ENCODE measurements at regions not wholly inside any gene's neighbourhood (a gene's known extent, or its start where the extent isn't known, plus 50 kb on each side); places are given as distances from the start of the nearest gene placed in this dataset.

DNA sequence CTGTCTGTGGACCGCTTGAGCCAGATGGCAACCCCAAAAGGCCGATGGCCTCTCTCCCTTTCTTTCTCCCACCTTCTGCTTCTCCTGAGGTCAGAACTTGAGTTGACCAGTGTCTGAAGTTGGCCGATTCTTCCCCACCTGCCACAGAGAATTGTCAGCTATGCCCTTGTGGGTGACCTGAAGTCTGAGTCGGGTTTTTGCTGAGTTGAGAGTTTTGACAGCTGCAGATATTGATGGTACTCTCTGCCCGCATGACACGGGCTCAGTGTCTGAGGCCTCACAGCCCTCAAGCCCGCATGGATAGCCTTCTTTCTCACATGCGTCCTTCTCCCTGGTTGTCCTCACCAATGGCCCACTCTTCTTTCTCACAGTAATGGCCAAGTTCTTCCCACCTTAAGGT, 111.0 kb downstream of the EFNB1 start (continued):
- TF ChIP-seq, protein P1, sequence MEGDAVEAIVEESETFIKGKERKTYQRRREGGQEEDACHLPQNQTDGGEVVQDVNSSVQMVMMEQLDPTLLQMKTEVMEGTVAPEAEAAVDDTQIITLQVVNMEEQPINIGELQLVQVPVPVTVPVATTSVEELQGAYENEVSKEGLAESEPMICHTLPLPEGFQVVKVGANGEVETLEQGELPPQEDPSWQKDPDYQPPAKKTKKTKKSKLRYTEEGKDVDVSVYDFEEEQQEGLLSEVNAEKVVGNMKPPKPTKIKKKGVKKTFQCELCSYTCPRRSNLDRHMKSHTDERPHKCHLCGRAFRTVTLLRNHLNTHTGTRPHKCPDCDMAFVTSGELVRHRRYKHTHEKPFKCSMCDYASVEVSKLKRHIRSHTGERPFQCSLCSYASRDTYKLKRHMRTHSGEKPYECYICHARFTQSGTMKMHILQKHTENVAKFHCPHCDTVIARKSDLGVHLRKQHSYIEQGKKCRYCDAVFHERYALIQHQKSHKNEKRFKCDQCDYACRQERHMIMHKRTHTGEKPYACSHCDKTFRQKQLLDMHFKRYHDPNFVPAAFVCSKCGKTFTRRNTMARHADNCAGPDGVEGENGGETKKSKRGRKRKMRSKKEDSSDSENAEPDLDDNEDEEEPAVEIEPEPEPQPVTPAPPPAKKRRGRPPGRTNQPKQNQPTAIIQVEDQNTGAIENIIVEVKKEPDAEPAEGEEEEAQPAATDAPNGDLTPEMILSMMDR (IDR thresholded peaks at IDR 0.05) = no peak
- TF ChIP-seq, protein P2, sequence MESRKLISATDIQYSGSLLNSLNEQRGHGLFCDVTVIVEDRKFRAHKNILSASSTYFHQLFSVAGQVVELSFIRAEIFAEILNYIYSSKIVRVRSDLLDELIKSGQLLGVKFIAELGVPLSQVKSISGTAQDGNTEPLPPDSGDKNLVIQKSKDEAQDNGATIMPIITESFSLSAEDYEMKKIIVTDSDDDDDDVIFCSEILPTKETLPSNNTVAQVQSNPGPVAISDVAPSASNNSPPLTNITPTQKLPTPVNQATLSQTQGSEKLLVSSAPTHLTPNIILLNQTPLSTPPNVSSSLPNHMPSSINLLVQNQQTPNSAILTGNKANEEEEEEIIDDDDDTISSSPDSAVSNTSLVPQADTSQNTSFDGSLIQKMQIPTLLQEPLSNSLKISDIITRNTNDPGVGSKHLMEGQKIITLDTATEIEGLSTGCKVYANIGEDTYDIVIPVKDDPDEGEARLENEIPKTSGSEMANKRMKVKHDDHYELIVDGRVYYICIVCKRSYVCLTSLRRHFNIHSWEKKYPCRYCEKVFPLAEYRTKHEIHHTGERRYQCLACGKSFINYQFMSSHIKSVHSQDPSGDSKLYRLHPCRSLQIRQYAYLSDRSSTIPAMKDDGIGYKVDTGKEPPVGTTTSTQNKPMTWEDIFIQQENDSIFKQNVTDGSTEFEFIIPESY (IDR thresholded peaks at IDR 0.05; ENCODE audit: borderline replicate concordance, low read depth) = no peak
- TF ChIP-seq RCOR1 (IDR thresholded peaks at IDR 0.05; ENCODE audit: low read length) = no peak
- TF ChIP-seq TAF1 (IDR thresholded peaks at IDR 0.05; ENCODE audit: borderline replicate concordance, low read depth, low read length) = no peak
- TF ChIP-seq FOXM1 (IDR thresholded peaks at IDR 0.05; ENCODE audit: low read depth) = no peak
- no peak for TF ChIP-seq MEF2A (IDR thresholded peaks at IDR 0.05; ENCODE audit: borderline replicate concordance, low read depth)

DNA sequence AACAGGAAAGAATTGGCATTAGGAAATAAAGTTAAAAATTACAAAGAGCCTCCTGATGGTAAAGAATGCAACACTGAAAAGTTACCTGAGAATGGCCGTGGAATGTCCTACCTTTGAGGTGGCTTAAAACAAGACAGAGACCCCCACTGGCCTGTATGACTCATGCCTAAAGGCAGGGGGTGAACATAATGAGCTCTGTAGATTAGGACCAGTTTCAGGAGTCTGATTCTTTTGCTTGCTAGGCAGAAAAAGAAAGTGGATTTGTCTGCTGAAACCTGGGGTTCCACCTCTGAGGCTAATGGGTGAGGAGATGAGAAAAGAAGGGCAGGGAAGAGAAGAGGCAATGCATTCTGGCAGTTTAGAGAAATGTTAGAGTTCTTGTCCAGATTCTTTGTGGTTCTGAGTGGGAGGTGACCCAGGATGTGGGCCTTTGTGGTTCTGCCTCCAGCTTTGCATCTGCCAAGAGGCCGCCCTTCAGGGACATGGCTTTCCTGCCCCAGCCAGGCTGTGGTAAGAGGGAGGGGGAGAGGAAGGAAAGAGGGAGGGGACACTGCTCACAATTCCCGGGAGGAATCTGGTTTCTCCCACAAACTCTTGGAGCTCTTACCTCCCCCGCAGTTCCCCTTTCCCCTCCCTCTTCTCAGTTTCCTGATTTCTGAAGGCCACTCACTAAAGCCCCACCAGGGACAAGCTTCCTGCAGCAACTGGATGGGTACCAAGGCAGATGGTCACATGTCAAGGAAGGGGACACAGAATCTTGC, 109.6 kb downstream of the EFNB1 start:
- Histone ChIP-seq H3F3A (replicated peaks; ENCODE audit: insufficient read depth) (no peaks in the 10 kb centered on the region), H3K4me1 (ENCODE audit: control insufficient read depth in 1 of 2, insufficient read depth in 2 of 2, low read depth in 1 of 2, low read length in 1 of 2) (no peaks in the 10 kb centered on the region), H3K27me3 (ENCODE audit: insufficient read depth) (no peaks in the 10 kb centered on the region), H3K79me2 (ENCODE audit: insufficient read depth) (no peaks in the 10 kb centered on the region), H3K4me3 (ENCODE audit: low read depth in 2 of 2, low read length in 1 of 2) (no peak overlapping the region), H4K20me1 (ENCODE audit: insufficient read depth) (no peaks in the 10 kb centered on the region), H3K9me2 (no peaks in the 10 kb centered on the region), H3K4me2 (no peak overlapping the region), H2AFZ (ENCODE audit: low read depth) (no peak overlapping the region), H3K9me3 (no peaks in the 10 kb centered on the region), H3K27ac (ENCODE audit: low read depth in 2 of 2, low read length in 1 of 2) (no peak overlapping the region), H3K9ac (no peak overlapping the region), H3K36me3 (replicated peaks in 1 of 2; ENCODE audit: control insufficient read depth in 1 of 2, insufficient read depth in 2 of 2, low read length in 1 of 2) (no peaks in the 10 kb centered on the region)
- ChIA-PET CTCF (interaction anchor here (1.0 to 1.6 kb wide), 4 partner anchors 9 to 89 kb away, joined by 3 to 4 read pairs (median 3); no protein-coding TSS in a partner anchor), POLR2A (no interaction called here)
- WGBS (ENCODE audit: low lambda C conversion rate) = 40% methylated on average over 4 of the region's 4 CpGs
- no peak for DNase-seq
- no peak for TF ChIP-seq MXI1 (IDR thresholded peaks at IDR 0.05; ENCODE audit: low read depth, low read length)
- TF ChIP-seq TAF1 (IDR thresholded peaks at IDR 0.05; ENCODE audit: borderline replicate concordance, low read depth, low read length) = no peak
- no peak for TF ChIP-seq JUND (IDR thresholded peaks at IDR 0.05)
- TF ChIP-seq, protein P1 (IDR thresholded peaks at IDR 0.05) = no peak
- no peak for TF ChIP-seq RCOR1 (IDR thresholded peaks at IDR 0.05; ENCODE audit: low read length)
- TF ChIP-seq ELF1 (IDR thresholded peaks at IDR 0.05) = no peak
- TF ChIP-seq YY1 (IDR thresholded peaks at IDR 0.05; ENCODE audit: low read depth) = no peak
- TF ChIP-seq, protein P3, sequence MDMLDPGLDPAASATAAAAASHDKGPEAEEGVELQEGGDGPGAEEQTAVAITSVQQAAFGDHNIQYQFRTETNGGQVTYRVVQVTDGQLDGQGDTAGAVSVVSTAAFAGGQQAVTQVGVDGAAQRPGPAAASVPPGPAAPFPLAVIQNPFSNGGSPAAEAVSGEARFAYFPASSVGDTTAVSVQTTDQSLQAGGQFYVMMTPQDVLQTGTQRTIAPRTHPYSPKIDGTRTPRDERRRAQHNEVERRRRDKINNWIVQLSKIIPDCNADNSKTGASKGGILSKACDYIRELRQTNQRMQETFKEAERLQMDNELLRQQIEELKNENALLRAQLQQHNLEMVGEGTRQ (IDR thresholded peaks at IDR 0.05; ENCODE audit: borderline replicate concordance, low read depth, low read length) = no peak
- TF ChIP-seq EZH2phosphoT487 (IDR thresholded peaks at IDR 0.05; ENCODE audit: borderline replicate concordance, low read depth) = no peak
- TF ChIP-seq SIN3A (IDR thresholded peaks at IDR 0.05; ENCODE audit: borderline replicate concordance, low read depth, low read length) = no peak
- no peak for TF ChIP-seq RFX5 (IDR thresholded peaks at IDR 0.05; ENCODE audit: low read length)
- TF ChIP-seq, protein P2 (IDR thresholded peaks at IDR 0.05; ENCODE audit: borderline replicate concordance, low read depth) = no peak
- TF ChIP-seq PBX3 (IDR thresholded peaks at IDR 0.05) = no peak

Data from SK-N-SH (cell line).